Liver (tissue), 8 donors: ENCODE measurements at regions not wholly inside any gene's neighbourhood (a gene's known extent, or its start where the extent isn't known, plus 50 kb on each side); places are given as distances from the start of the nearest gene placed in this dataset.

Experiments
- DNase-seq: peaks from one replicate; pipeline ENCODE4 v3.0.0-alpha.2; 2017; ENCODE audit warnings: low spot score
- H3K27ac ChIP-seq, 2 donors: one replicate each; pipeline ENCODE4 v1.7.0; 2013; ENCODE audit warnings: inconsistent platforms in 2 of 2, low read length in 2 of 2, control low read depth in 1 of 2, low read depth in 1 of 2, mild to moderate bottlenecking in 1 of 2
- H3K27me3 ChIP-seq, 4 donors: one replicate each; pipeline versions ENCODE4 v1.6.1 to v1.7.0; 2013; ENCODE audit warnings: low read length in 3 of 4, inconsistent platforms in 1 of 4, mild to moderate bottlenecking in 1 of 4, moderate library complexity in 1 of 4; ENCODE audit not compliant: control insufficient read depth in 4 of 4, insufficient read depth in 4 of 4
- H3K36me3 ChIP-seq, 4 donors: one replicate each; pipeline versions ENCODE4 v1.6.1 to v1.7.0; 2013; ENCODE audit warnings: low read length in 3 of 4, mild to moderate bottlenecking in 3 of 4, low read depth in 1 of 4, moderate library complexity in 1 of 4; ENCODE audit not compliant: control insufficient read depth in 4 of 4, insufficient read depth in 3 of 4
- H3K4me1 ChIP-seq, 4 donors: one replicate each; pipeline versions ENCODE4 v1.6.1 to v1.7.0; 2013; ENCODE audit warnings: low read length in 3 of 4, mild to moderate bottlenecking in 3 of 4, moderate library complexity in 1 of 4; ENCODE audit not compliant: control insufficient read depth in 4 of 4, insufficient read depth in 4 of 4
- H3K4me3 ChIP-seq, 3 donors: one replicate each; pipeline versions ENCODE4 v1.6.1 to v1.7.0; 2013; ENCODE audit warnings: low read length in 3 of 3, control low read depth in 1 of 3, low read depth in 1 of 3, mild to moderate bottlenecking in 1 of 3
- H3K9ac ChIP-seq, 2 donors: one replicate each; pipeline ENCODE4 v1.7.0; 2013; ENCODE audit warnings: low read length in 2 of 2, mild to moderate bottlenecking in 2 of 2, moderate library complexity in 2 of 2, control low read depth in 1 of 2, low read depth in 1 of 2
- H3K9me3 ChIP-seq, 4 donors: one replicate each; pipeline versions ENCODE4 v1.6.1 to v1.7.0; 2013; ENCODE audit warnings: low read length in 3 of 4; ENCODE audit not compliant: control insufficient read depth in 4 of 4
- ATF3 ChIP-seq: IDR thresholded peaks from 2 replicates; pipeline ENCODE4 v1.6.1; 2016; ENCODE audit warnings: antibody characterized with exemption
- CTCF ChIP-seq: fragments of 150-350 bp; IDR thresholded peaks from 2 replicates; pipeline ENCODE4 v1.5.1; 2017; ENCODE audit warnings: improper control_type of control experiment, low read depth, low read length; ENCODE audit not compliant: missing input control
- EGR1 ChIP-seq, 2 donors: IDR thresholded peaks; 2 replicates each; pipeline ENCODE4 v1.6.1; 2016 to 2018; ENCODE audit warnings: antibody characterized with exemption in 2 of 2, low read depth in 2 of 2
- FOXA1 ChIP-seq: IDR thresholded peaks from 2 replicates; pipeline ENCODE4 v1.6.1; 2016; ENCODE audit warnings: antibody characterized with exemption
- FOXA2 ChIP-seq: IDR thresholded peaks from 2 replicates; pipeline ENCODE4 v1.6.1; 2016; ENCODE audit warnings: antibody characterized with exemption
- GABPA ChIP-seq, 2 donors: IDR thresholded peaks in 1 of 2; conservative IDR thresholded peaks in 1 of 2; 2 replicates each; pipeline ENCODE4 v1.6.1; 2016; ENCODE audit warnings: antibody characterized with exemption in 2 of 2, mild to moderate bottlenecking in 1 of 2, moderate library complexity in 1 of 2
- HNF4A ChIP-seq, 2 donors: conservative IDR thresholded peaks; 2 replicates each; pipeline ENCODE4 v1.6.1; 2016; ENCODE audit warnings: antibody characterized with exemption in 2 of 2, mild to moderate bottlenecking in 2 of 2
- HNF4G ChIP-seq: IDR thresholded peaks from 2 replicates; pipeline ENCODE4 v1.6.1; 2016; ENCODE audit warnings: antibody characterized with exemption
- JUND ChIP-seq, 2 donors: IDR thresholded peaks; 2 replicates each; pipeline ENCODE4 v1.6.1; 2016; ENCODE audit warnings: antibody characterized with exemption in 2 of 2
- MAX ChIP-seq: IDR thresholded peaks from 2 replicates; pipeline ENCODE4 v1.6.1; 2016; ENCODE audit warnings: antibody characterized with exemption
- NR2F2 ChIP-seq: IDR thresholded peaks from 2 replicates; pipeline ENCODE4 v1.6.1; 2016; ENCODE audit warnings: antibody characterized with exemption
- RAD21 ChIP-seq, 2 donors: IDR thresholded peaks; 2 replicates each; pipeline ENCODE4 v1.6.1; 2016; ENCODE audit warnings: antibody characterized with exemption in 2 of 2, mild to moderate bottlenecking in 2 of 2
- REST ChIP-seq: IDR thresholded peaks from 2 replicates; pipeline ENCODE4 v1.6.1; 2016; ENCODE audit warnings: antibody characterized with exemption, mild to moderate bottlenecking
- RXRA ChIP-seq, 2 donors: IDR thresholded peaks; 2 replicates each; pipeline ENCODE4 v1.6.1; 2017 to 2018; ENCODE audit warnings: antibody characterized with exemption in 2 of 2, mild to moderate bottlenecking in 1 of 2
- SP1 ChIP-seq: IDR thresholded peaks from 2 replicates; pipeline ENCODE4 v1.6.1; 2018; ENCODE audit warnings: antibody characterized with exemption, mild to moderate bottlenecking
- TAF1 ChIP-seq: conservative IDR thresholded peaks from 2 replicates; pipeline ENCODE4 v1.6.1; 2016; ENCODE audit warnings: antibody characterized with exemption, mild to moderate bottlenecking
- YY1 ChIP-seq: IDR thresholded peaks from 2 replicates; pipeline ENCODE4 v1.6.1; 2016; ENCODE audit warnings: antibody characterized with exemption, mild to moderate bottlenecking
- ZBTB33 ChIP-seq: IDR thresholded peaks from 2 replicates; pipeline ENCODE4 v1.6.1; 2016; ENCODE audit warnings: antibody characterized with exemption
- WGBS: extraction: QIAGEN DNeasy Blood & Tissue Kit; methylation state at CpG from one replicate; pipeline ENCODE4 v1.1.7; 2013; 5-methylcytosine and 5-hydroxymethylcytosine counted together
- donor health status: healthy.
- donor health status: healthy.
- donor health status: healthy.
- donor health status: healthy.
- donor health status: healthy.

- Histone ChIP-seq H3K27ac (no peak overlapping the region), H3K9me3 (no peaks in the 10 kb centered on the region), H3K9ac (no peak overlapping the region), H3K4me1 (no peaks in the 10 kb centered on the region), H3K27me3 (no peaks in the 10 kb centered on the region), H3K36me3 (no peaks in the 10 kb centered on the region), H3K4me3 (no peak overlapping the region)
- WGBS, result 77% methylated on average over 17 of the region's 17 CpGs
- TF ChIP-seq SP1, result no peak
- no peak for TF ChIP-seq NR2F2
- no peak for TF ChIP-seq RAD21 (IDR thresholded peaks at IDR 0.05)
- TF ChIP-seq YY1, result no peak
- TF ChIP-seq GABPA (IDR thresholded peaks at IDR 0.05 in 1 of 2, conservative IDR thresholded peaks at IDR 0.05 in 1 of 2), result no peak
- no peak for TF ChIP-seq HNF4G
- no peak for TF ChIP-seq FOXA1
- no peak for TF ChIP-seq JUND (IDR thresholded peaks at IDR 0.05)
- no peak for TF ChIP-seq FOXA2
- TF ChIP-seq RXRA (IDR thresholded peaks at IDR 0.05), result no peak
- TF ChIP-seq EGR1 (IDR thresholded peaks at IDR 0.05; ENCODE audit: low read depth in 2 of 2), result no peak
- TF ChIP-seq HNF4A (conservative IDR thresholded peaks at IDR 0.05), result no peak
- TF ChIP-seq ATF3, result no peak
- no peak for DNase-seq
These were observed 985.1 kb downstream of the BRD1 start for GRCh38 chr22:48842583-48842945.

- Histone ChIP-seq H3K27ac (no peak overlapping the region), H3K4me1 (no peaks in the 10 kb centered on the region), H3K27me3 (no peaks in the 10 kb centered on the region), H3K9ac (no peak overlapping the region), H3K9me3 (no peaks in the 10 kb centered on the region), H3K36me3 (no peaks in the 10 kb centered on the region), H3K4me3 (no peak overlapping the region)
- no peak for DNase-seq
- 83% methylated on average over 22 of the region's 22 CpGs for WGBS
- TF ChIP-seq HNF4G (no peak), JUND (IDR thresholded peaks at IDR 0.05) (no peak), CTCF (no peak), ATF3 (no peak), HNF4A (conservative IDR thresholded peaks at IDR 0.05) (no peak), SP1 (no peak), REST (no peak), NR2F2 (no peak), ZBTB33 (no peak), YY1 (no peak), RAD21 (IDR thresholded peaks at IDR 0.05) (no peak), GABPA (IDR thresholded peaks at IDR 0.05 in 1 of 2, conservative IDR thresholded peaks at IDR 0.05 in 1 of 2) (no peak), MAX (no peak), TAF1 (no peak), EGR1 (IDR thresholded peaks at IDR 0.05; ENCODE audit: low read depth in 2 of 2) (no peak), FOXA2 (no peak), FOXA1 (no peak), RXRA (IDR thresholded peaks at IDR 0.05) (no peak)
These were observed 985.6 kb downstream of the BRD1 start for GRCh38 chr22:48841881-48842582.
